ENCODE measurements at regions not wholly inside any gene's neighbourhood (a gene's known extent, or its start where the extent isn't known, plus 50 kb on each side); places are given as distances from the start of the nearest gene placed in this dataset.
A peak's percentile ranks its signal among the peaks of the same experiment; 100 is the strongest.

DNA sequence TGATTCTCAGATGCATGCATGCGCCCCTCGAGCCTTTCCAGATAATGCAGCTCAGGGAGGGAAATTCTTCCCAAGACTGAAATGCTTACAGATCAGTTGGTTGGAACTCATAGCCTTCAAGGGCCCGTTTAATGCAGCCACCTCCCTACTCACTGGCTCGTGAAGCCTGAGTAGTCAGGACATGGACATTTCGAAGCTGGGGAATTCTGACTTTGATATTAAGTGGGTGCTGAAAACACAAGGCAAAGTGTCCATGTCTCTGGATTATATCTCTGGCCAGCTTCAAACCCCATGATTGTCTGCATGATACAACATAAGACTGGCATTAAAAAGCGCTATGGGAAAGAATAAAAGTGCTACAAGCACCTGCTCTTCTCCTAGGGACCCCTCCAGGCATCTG, 207.5 kb downstream of the HERPUD2 start:
- DNase-seq (ENCODE audit: low read depth in 1 of 2, low spot score in 1 of 2): no peak
- TF ChIP-seq JUND (IDR thresholded peaks at IDR 0.05; ENCODE audit: low read depth): no peak
- in situ Hi-C loops (cut with HindIII; ENCODE audit: low pct_unique_long_range_greater_than_20kb, low sequenced_read_pairs): no loop called here

DNA sequence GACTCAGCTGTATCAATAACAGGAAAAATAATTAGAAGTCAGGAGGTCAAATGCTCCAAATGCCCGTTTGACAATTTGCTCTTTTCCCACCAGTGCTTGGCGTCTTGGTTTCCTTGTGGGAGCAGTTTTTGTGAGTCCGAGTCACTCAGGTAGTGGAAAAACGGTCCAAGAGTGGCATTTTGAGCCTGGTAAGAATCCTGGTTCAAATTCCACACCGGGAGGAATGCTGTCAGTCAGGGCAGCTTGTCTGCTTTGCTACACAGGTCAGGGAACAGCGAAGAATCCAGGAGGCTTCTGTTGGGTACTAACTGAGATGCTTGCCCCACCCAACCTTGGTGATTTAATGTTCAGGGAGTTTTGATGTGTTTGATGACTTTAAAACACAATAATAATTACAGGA, 209.5 kb downstream of the HERPUD2 start:
- in situ Hi-C loops (cut with HindIII; ENCODE audit: low pct_unique_long_range_greater_than_20kb, low sequenced_read_pairs): no loop called here
- peak in 1 of 2 experiments; percentile 47 for DNase-seq (ENCODE audit: low read depth in 1 of 2, low spot score in 1 of 2)
- no peak for TF ChIP-seq JUND (IDR thresholded peaks at IDR 0.05; ENCODE audit: low read depth)

DNA sequence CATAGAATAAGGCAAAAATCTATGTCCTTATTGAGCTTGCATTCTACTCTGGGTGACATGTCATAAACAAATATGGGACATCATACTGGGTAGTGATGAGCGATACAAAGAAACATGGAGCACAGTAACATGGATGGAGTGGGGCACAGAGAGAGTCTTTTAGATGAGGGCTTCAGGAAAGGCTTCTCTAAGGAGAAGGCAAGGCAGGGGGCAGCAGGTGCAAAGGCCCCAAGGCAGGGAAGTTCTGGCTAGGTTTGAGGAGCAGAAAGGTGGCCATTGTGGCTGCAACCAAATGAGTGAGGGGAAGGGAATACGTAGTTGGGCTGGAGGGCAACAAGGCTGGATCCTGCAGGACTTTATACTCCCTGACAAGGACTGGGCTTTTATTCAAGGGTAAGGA, 211.4 kb downstream of the HERPUD2 start:
- no peak for DNase-seq (ENCODE audit: low read depth in 1 of 2, low spot score in 1 of 2)
- no peak for TF ChIP-seq JUND (IDR thresholded peaks at IDR 0.05; ENCODE audit: low read depth)
- in situ Hi-C loops (cut with HindIII; ENCODE audit: low pct_unique_long_range_greater_than_20kb, low sequenced_read_pairs): no loop called here

DNA sequence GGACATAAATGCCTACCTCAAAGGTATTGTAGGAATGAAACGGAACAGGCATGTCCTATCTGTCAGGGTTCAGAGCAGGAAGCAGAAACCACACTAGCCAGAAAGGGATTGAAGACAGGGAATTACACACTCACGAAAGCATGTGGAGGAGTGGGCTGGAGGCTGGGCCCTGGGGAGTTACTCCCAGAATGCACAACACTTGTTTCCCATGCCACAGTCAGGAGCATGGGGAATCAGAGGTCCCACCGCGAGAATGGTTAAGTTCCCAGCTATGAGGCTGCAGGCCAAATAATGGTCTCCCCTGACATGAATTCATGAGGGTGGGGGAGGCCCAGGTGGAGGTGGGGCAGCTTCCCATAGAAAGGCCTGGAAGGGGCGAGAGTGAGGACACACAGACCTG, 212.7 kb downstream of the HERPUD2 start:
- in situ Hi-C loops (cut with HindIII; ENCODE audit: low pct_unique_long_range_greater_than_20kb, low sequenced_read_pairs): no loop called here
- DNase-seq (ENCODE audit: low read depth in 1 of 2, low spot score in 1 of 2): peak in 1 of 2 experiments; percentile 82
- TF ChIP-seq JUND (IDR thresholded peaks at IDR 0.05; ENCODE audit: low read depth): no peak

DNA sequence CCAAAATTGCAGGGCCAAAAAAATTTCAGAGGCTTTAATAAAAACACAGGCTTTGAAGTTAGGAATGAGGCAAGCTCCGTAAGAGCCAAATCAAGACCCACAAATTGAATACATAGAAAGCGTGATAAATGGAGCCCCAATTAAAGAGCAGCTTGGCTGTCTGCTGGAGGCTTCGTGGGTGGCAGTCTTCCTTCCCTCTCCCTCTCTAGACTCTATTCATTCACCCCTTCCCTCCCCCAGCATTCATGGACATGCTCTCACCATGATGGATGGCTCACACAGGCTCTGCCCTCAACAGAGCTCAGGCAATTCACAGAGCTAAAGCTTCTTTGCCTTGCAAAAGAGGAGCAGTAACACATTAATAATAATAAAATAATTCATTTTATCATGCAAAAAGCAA, 214.1 kb downstream of the HERPUD2 start:
- in situ Hi-C loops (cut with HindIII; ENCODE audit: low pct_unique_long_range_greater_than_20kb, low sequenced_read_pairs): no loop called here
- TF ChIP-seq JUND (IDR thresholded peaks at IDR 0.05; ENCODE audit: low read depth): no peak
- no peak for DNase-seq (ENCODE audit: low read depth in 1 of 2, low spot score in 1 of 2)

DNA sequence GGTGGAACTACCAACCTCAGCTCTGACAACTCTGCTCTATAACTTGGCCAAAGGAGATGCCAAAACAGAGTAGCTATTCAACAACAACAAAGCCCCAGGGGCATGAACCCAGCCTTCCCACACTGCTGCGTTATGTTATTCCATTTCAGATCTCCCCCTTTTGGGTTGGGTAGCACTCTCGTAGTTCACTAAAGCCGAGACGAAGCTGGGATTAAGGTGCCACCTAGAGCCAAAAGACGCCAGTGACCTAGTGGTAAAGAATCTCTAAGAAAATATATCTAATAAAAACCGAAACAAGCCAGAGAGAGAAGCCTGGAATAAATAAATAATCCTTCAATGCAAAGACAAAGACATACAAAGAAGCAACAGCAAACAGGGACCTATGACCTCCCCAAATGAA, 217.3 kb downstream of the HERPUD2 start:
- no peak for DNase-seq (ENCODE audit: low read depth in 1 of 2, low spot score in 1 of 2)
- in situ Hi-C loops (cut with HindIII; ENCODE audit: low pct_unique_long_range_greater_than_20kb, low sequenced_read_pairs): no loop called here

DNA sequence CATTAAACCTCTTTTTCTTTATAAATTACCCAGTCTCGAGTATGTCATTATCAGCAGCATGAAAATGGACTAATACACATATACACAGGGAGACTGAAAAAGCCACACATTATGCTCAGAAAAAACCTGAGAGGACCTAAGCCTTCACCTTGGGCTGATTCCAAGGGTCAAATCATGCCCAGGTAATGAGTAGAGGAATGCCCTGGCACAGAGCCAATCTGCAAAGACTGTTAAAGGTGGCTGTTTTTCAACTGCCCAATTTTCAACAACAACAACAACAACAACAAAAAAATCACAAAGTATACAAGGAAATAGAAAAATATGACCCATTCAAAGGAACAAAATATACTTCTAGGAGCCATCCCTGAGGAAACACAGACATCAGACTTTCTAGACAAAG, 220.2 kb upstream of the TBX20 start:
- in situ Hi-C loops (cut with HindIII; ENCODE audit: low pct_unique_long_range_greater_than_20kb, low sequenced_read_pairs): no loop called here
- peak in 1 of 2 experiments; percentile 16 for DNase-seq (ENCODE audit: low read depth in 1 of 2, low spot score in 1 of 2)
- TF ChIP-seq JUND (IDR thresholded peaks at IDR 0.05; ENCODE audit: low read depth): no peak

More for the DNA sequence above, 217.3 kb downstream of the HERPUD2 start:
- no peak for TF ChIP-seq JUND (IDR thresholded peaks at IDR 0.05; ENCODE audit: low read depth)

DNA sequence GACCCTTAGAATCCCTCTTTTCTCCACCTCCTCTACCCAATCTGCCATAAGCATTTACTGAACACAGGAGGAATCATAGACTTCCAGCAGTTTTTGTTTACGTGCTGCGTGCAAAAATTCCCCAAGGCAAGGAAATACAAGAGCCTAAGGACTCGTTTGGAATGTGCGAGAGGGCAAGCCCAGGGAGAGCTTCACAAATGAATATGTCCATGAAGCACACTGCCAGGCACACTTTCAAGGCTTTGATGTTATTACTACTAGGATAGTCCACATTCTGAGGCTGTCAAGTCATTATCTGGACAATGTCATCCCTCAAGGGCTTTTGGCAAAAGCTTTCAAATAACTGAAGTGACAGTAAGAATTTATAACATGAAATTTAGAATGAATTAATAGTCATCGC, 214.7 kb upstream of the TBX20 start:
- in situ Hi-C loops (cut with HindIII; ENCODE audit: low pct_unique_long_range_greater_than_20kb, low sequenced_read_pairs): no loop called here
- no peak for TF ChIP-seq JUND (IDR thresholded peaks at IDR 0.05; ENCODE audit: low read depth)
- no peak for DNase-seq (ENCODE audit: low read depth in 1 of 2, low spot score in 1 of 2)

DNA sequence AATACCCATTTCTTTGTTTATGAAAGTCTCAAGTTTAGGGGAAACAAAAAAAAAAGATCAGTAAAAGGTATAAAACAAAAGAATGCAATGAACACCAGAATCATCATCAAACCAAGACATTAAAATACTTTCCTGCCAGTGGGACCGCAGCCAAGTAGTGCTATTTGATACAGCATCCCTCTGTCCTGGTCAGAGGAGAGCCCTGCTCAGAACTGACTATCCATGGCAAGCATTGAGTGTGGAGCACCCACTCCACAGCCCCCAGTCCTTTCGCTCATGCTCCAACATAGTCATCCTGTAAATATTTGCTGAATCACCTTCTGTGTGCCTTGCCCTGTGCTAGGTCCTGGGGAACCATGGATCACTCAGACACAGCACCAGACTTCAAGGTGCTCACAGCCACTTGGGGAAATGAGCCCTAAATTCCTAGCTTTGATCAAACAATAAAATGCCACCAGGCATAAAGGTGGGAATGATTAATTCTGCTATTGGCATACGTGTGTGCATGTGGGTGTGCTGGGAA, 213.6 kb upstream of the TBX20 start:
- in situ Hi-C loops (cut with HindIII; ENCODE audit: low pct_unique_long_range_greater_than_20kb, low sequenced_read_pairs): no loop called here
- no peak for TF ChIP-seq JUND (IDR thresholded peaks at IDR 0.05; ENCODE audit: low read depth)
- no peak for DNase-seq (ENCODE audit: low read depth in 1 of 2, low spot score in 1 of 2)

DNA sequence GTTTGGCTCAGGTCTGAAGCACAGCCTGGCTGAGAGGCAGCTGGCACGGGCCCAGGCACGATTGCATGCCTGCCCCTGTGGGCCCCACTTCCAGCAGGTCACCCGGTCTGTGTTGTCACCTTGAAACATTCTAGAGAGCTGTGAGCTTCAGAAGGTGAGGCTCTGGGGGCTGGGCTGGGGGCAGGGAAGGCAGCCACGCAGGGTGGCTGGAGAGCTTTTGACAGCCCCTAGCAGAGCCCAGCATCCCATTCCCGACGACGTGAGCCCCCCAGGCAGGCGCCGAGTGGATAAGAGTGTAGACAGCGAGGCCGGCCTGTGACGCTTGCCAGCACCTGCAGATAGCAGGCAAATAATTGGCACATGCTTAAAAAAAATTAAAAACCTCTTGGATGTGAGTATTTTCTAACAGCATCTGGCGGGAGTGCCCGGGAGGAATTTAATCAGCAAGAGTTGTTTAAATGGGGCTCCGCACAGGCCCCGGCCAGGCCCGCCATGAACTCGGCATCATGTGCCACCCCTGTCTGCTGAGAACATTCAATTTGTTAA, 212.0 kb upstream of the TBX20 start:
- DNase-seq (ENCODE audit: low read depth in 1 of 2, low spot score in 1 of 2): no peak
- no peak for TF ChIP-seq JUND (IDR thresholded peaks at IDR 0.05; ENCODE audit: low read depth)
- in situ Hi-C loops (cut with HindIII; ENCODE audit: low pct_unique_long_range_greater_than_20kb, low sequenced_read_pairs): no loop called here

DNA sequence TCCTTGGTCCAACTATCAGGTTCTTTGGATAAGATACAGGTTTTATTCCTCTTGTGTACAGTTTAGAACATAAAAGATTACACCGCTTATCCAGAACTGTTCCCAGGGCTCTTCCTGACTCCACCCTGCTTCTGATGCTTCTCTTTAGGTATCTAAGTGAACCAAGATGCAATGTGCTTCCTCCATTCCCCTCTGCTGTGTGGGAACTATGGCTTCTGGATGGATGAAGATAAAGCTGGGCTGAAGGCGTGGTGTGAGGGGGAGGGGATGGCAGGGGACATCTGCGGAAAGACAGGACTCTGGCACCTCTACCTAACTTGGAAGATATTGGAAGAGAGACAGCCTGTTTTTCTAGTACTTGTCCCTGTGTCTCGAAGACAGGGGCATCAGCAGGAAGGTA, 209.9 kb upstream of the TBX20 start:
- in situ Hi-C loops (cut with HindIII; ENCODE audit: low pct_unique_long_range_greater_than_20kb, low sequenced_read_pairs): no loop called here
- no peak for DNase-seq (ENCODE audit: low read depth in 1 of 2, low spot score in 1 of 2)
- no peak for TF ChIP-seq JUND (IDR thresholded peaks at IDR 0.05; ENCODE audit: low read depth)

DNA sequence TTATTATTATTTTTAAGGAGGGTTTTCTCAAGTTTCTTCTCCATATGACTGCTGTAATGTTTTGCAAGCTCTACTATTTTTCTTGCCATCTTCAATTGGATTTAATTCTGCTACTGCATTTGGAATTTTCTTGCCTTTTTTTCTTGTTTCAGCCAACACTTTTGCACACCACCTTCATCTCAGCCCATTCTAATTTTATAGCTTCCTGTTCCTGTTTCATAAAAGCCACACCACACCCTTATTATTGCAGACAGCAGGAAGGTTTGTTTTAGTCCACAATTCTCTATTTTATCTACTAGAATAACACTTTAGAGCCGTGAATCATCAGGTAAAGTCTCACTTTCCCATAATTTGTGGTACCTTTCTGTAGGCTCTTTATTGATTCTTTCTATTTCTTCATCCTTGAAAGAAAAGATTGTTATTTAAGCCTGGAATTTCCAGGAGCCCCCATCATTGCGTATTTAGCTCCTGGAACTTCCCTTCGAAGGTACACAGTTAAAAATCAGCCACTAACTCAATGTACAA, 209.3 kb upstream of the TBX20 start:
- in situ Hi-C loops (cut with HindIII; ENCODE audit: low pct_unique_long_range_greater_than_20kb, low sequenced_read_pairs): no loop called here
- no peak for TF ChIP-seq JUND (IDR thresholded peaks at IDR 0.05; ENCODE audit: low read depth)
- no peak for DNase-seq (ENCODE audit: low read depth in 1 of 2, low spot score in 1 of 2)

DNA sequence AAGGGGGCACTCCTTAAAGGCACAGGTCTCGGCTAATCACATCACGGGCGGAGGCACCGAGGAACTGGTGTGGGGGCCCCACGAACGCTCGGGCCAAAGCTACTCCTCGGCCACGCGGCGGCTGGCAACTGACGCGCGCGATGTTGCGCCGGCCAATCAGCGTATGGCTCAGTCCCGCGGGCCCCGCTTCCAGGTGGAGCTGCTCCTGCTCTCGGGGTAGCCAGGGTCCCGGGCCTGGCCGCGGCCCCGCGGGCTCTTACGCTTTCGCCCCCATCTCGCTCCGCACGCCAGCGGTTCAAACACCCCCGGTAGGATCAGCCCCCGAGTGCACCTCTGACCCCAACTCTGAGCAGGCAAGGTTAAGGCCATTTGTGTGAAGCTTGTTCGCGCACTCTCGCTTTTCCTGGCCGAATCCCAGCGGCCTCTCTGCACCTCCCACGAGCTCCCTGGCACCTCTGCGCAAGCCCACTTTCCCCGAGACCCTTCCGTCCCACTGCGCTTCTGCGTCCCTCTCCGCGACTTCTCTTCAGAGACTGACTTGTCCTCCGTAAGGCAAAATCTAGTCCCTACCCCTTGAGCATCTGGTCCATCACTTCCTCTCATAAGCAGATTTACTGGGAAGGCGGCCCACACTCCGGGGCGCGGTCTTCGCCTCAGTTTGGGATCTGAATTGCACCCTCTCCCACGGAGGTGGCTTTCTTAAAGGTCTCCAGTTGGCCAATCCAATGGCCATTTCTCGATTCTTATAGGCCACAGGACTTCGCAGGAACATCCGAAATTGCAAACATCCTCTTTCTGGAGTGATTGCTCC, 200.9 kb upstream of the TBX20 start:
- no peak for TF ChIP-seq JUND (IDR thresholded peaks at IDR 0.05; ENCODE audit: low read depth)
- in situ Hi-C loops (cut with HindIII; ENCODE audit: low pct_unique_long_range_greater_than_20kb, low sequenced_read_pairs): no loop called here
- no peak for DNase-seq (ENCODE audit: low read depth in 1 of 2, low spot score in 1 of 2)
